ENCODE measurements at regions not wholly inside any gene's neighbourhood (a gene's known extent, or its start where the extent isn't known, plus 50 kb on each side); places are given as distances from the start of the nearest gene placed in this dataset.

DNA sequence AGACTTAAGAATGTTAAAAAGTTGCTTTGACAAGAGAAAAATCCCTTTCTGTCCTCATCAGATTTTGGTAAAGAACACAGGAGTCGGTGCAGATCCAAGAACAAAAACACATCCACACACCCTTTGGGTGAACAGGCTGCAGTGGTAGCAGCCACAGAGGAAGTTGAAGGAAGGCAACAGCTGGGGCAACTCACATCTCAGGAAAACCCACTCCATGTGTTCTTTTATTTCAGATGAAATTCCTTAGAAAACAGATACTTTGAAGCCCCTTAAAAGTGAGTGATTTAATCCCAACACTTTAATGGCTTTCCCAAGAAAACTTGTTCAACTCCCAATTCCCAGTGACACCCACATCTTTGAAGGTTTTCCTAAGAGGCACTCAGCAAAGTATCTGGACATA lies 271.3 kb downstream of the ICOS start:
- TF ChIP-seq, protein P1, sequence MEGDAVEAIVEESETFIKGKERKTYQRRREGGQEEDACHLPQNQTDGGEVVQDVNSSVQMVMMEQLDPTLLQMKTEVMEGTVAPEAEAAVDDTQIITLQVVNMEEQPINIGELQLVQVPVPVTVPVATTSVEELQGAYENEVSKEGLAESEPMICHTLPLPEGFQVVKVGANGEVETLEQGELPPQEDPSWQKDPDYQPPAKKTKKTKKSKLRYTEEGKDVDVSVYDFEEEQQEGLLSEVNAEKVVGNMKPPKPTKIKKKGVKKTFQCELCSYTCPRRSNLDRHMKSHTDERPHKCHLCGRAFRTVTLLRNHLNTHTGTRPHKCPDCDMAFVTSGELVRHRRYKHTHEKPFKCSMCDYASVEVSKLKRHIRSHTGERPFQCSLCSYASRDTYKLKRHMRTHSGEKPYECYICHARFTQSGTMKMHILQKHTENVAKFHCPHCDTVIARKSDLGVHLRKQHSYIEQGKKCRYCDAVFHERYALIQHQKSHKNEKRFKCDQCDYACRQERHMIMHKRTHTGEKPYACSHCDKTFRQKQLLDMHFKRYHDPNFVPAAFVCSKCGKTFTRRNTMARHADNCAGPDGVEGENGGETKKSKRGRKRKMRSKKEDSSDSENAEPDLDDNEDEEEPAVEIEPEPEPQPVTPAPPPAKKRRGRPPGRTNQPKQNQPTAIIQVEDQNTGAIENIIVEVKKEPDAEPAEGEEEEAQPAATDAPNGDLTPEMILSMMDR (IDR thresholded peaks at IDR 0.05), result no peak
- no peak for TF ChIP-seq POLR2A (IDR thresholded peaks at IDR 0.05)

All from right lobe of liver (tissue), 4 donors.